Naive thymus-derived CD8-positive, alpha-beta T cell (primary cell): ENCODE measurements at regions not wholly inside any gene's neighbourhood (a gene's known extent, or its start where the extent isn't known, plus 50 kb on each side); places are given as distances from the start of the nearest gene placed in this dataset.

Experiments
- ATAC-seq, 2 donors: fragments of 150-1000 bp; cut with Tn5 transposase in 1 of 2; sonication (Bioruptor Pico), chemical (Tn5 transposase) in 1 of 2; 1 replicate in 1 of 2; 2 replicates in 1 of 2; pipeline ENCODE4 v1.10.0; 2021; ENCODE audit warnings: mild to moderate bottlenecking in 2 of 2, moderate library complexity in 2 of 2
- POLR2A ChIA-PET: fragments of 350-600 bp; sonication (Branson Sonifier 250); formaldehyde crosslinking; loops from one replicate; lab custom pipeline; 2021; ENCODE audit warnings: antibody characterized with exemption; lab: Charles Lee
- DNase-seq, 10 donors: peaks; one replicate each; pipeline versions ENCODE4 v3.0.0 to v3.0.0-alpha.2; 2020 to 2022
- H3K27ac Mint-ChIP-seq, 10 donors: one replicate each; pipeline ENCODE4 v1.8.0; 2020 to 2022; ENCODE audit warnings: mild to moderate bottlenecking in 10 of 10, mixed read lengths in 10 of 10, moderate library complexity in 4 of 10, inconsistent platforms in 1 of 10
- H3K27me3 Mint-ChIP-seq, 5 donors: one replicate each; pipeline ENCODE4 v1.8.0; 2021 to 2022; ENCODE audit warnings: mixed read lengths in 5 of 5
- H3K36me3 Mint-ChIP-seq, 3 donors: one replicate each; pipeline ENCODE4 v1.8.0; 2020 to 2022; ENCODE audit warnings: mixed read lengths in 3 of 3, mild to moderate bottlenecking in 2 of 3, inconsistent platforms in 1 of 3
- H3K4me1 Mint-ChIP-seq, 4 donors: one replicate each; pipeline ENCODE4 v1.8.0; 2021 to 2022; ENCODE audit warnings: mixed read lengths in 4 of 4
- H3K4me3 Mint-ChIP-seq, 10 donors: one replicate each; pipeline ENCODE4 v1.8.0; 2020 to 2022; ENCODE audit warnings: mild to moderate bottlenecking in 10 of 10, mixed read lengths in 10 of 10, moderate library complexity in 6 of 10, inconsistent platforms in 1 of 10
- H3K9me3 Mint-ChIP-seq, 9 donors: one replicate each; pipeline ENCODE4 v1.8.0; 2020 to 2022; ENCODE audit warnings: mixed read lengths in 9 of 9, mild to moderate bottlenecking in 3 of 9, inconsistent platforms in 1 of 9, moderate library complexity in 1 of 9

DNA sequence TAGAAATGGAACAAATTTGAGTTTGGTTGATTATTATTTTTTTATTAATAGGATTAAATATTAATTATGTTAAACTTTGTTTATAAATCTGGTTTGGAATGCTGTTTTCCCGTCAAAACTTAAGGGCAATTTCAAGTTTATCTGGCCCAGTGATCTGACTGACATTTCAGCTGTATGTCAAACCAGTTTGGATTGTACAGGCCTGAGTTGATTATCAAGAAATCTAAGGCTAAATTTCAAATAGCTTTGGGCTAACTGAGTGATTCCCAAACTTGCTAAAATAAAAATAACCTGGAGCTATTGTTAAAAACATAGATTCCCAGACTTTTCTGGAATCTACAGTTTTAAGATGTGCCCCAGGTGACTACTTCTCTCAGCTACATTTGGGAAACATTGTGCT is 65.9 kb upstream of the SPOPL start:
- ATAC-seq: no peak
- H3K9me3 Mint-ChIP-seq: no peaks in the 10 kb centered on the region
- H3K27me3 Mint-ChIP-seq: peaks cover 0 to 6% (median under 1%) of the 10 kb centered on the region in 5 donors
- no peak overlapping the region for H3K4me3 Mint-ChIP-seq
- no peaks in the 10 kb centered on the region for H3K4me1 Mint-ChIP-seq
- no peak overlapping the region for H3K27ac Mint-ChIP-seq
- no peaks in the 10 kb centered on the region for H3K36me3 Mint-ChIP-seq
- POLR2A ChIA-PET: no interaction called here
- no peak for DNase-seq

DNA sequence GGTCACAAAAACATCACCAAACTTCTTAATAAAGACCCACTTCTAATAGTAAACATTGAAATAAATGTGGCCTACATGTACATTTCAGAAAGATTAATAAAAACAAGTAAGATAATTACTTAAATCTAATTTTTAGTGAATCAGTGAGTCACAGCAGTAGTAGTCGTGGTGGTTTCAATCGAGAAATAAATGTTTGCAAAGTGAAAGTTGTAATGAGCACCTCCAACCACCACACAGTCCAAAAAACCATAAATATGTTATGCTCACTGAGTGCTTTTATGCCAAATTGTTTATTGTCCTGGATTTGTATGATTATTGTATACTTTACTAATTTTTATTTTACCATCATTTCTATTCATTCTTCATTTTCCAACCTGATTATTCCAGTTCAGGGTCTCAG is 61.8 kb upstream of the SPOPL start:
- H3K36me3 Mint-ChIP-seq: peaks cover 0 to 1% (median 0%) of the 10 kb centered on the region in 3 donors
- no peak overlapping the region for H3K27ac Mint-ChIP-seq
- H3K27me3 Mint-ChIP-seq: peaks cover 0 to 9% (median 5%) of the 10 kb centered on the region in 5 donors
- DNase-seq: no peak
- ATAC-seq: no peak
- no peak overlapping the region for H3K4me3 Mint-ChIP-seq
- POLR2A ChIA-PET: no interaction called here
- no peaks in the 10 kb centered on the region for H3K9me3 Mint-ChIP-seq
- H3K4me1 Mint-ChIP-seq: no peaks in the 10 kb centered on the region

DNA sequence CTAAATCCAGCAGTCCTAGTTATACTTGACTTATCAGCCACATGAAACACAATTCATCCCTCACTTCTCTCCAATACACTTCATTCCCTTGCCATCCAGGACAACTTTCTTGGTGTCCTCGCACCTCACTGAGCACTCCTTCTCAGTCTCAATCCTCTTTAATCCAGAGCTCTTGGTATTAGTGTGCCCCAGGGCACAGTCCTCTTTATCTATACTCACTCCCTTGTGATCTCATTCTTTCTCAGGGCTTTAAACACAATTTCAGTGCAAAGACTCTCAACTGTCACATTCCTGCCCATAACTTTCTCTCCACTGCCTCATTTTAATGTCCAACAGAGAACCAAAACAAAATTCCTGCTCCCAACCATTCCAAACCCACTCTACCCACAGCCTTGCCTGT is 60.8 kb upstream of the SPOPL start:
- H3K36me3 Mint-ChIP-seq: peaks cover 0 to 1% (median 0%) of the 10 kb centered on the region in 3 donors
- POLR2A ChIA-PET: no interaction called here
- no peak overlapping the region for H3K27ac Mint-ChIP-seq
- DNase-seq: no peak
- no peaks in the 10 kb centered on the region for H3K4me1 Mint-ChIP-seq
- H3K9me3 Mint-ChIP-seq: no peaks in the 10 kb centered on the region
- no peak overlapping the region for H3K4me3 Mint-ChIP-seq
- peaks cover 0 to 9% (median 5%) of the 10 kb centered on the region in 5 donors for H3K27me3 Mint-ChIP-seq
- no peak for ATAC-seq

DNA sequence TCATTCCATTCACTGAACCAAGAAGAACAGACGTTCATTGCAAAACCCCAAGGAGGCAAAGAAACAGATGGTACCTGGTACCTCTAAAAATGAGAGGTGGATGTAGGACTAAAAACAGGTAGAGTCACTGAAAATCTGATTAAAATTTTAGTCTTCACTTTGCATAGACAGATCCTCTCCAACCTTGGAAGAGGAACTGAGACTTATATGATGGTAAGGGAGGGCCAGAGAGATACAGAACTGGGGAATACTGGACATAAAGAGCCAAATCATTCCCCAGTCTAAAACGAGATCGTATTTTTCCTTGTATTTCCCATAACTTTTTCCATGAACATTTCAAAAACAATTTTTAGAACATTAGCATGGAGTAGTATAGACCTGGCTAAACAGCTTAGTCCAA is 59.7 kb upstream of the SPOPL start:
- Mint-ChIP-seq H3K36me3 (peaks cover 0 to 1% (median 0%) of the 10 kb centered on the region in 3 donors), H3K27ac (no peak overlapping the region), H3K4me1 (no peaks in the 10 kb centered on the region), H3K27me3 (peaks cover 0 to 8% (median 5%) of the 10 kb centered on the region in 5 donors), H3K9me3 (no peaks in the 10 kb centered on the region), H3K4me3 (no peak overlapping the region)
- ATAC-seq (no peak), DNase-seq (no peak)
- POLR2A ChIA-PET: no interaction called here

DNA sequence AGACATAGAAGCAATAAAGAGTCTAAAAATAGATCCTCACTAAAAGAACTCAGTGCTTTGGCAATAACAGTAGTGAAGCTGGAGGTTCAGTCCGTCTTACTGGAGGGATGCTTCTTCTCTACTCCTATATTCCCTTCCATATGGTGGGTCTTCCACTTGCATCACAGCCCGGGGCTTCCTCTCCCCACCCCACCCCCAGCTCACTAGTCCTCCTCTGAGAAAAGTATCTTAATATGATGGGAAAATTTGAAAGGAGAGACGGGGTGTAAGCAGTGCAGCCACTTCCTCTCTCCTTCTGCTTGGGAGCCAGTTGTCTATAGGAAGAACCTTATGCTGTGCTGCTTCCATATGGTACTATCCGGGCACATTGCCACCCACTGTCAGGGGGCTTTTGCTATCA is 57.2 kb upstream of the SPOPL start:
- POLR2A ChIA-PET: no interaction called here
- DNase-seq: no peak
- Mint-ChIP-seq H3K36me3 (peaks cover 0 to 1% (median 0%) of the 10 kb centered on the region in 3 donors), H3K9me3 (no peaks in the 10 kb centered on the region), H3K4me3 (no peak overlapping the region), H3K27ac (no peak overlapping the region), H3K4me1 (no peaks in the 10 kb centered on the region), H3K27me3 (peaks cover 0 to 6% (median 5%) of the 10 kb centered on the region in 5 donors)
- no peak for ATAC-seq

DNA sequence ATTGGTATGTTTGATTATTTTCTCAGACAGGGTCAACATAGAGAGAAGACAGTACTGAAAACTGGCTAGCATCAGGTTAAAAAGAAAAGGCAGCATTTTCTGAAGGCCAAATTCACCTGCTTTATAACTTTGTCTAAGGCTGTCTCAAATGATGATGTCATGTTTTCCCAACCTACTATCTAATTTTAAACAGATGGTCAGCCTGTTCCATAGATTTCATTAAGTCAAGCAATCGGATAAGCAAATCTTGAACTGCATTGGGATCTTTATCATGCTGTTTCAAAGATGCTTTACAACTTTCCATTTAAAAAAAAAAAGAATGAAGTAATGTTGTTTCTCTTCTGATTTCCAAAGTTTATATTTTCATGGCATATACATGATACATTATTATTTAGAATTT is 56.3 kb upstream of the SPOPL start:
- POLR2A ChIA-PET: interaction anchor here (0.6 kb wide), 1 partner anchor 69 kb away, joined by 3 read pairs; no protein-coding TSS in a partner anchor
- H3K9me3 Mint-ChIP-seq: no peaks in the 10 kb centered on the region
- no peak overlapping the region for H3K27ac Mint-ChIP-seq
- peaks cover 0 to 1% (median 0%) of the 10 kb centered on the region in 3 donors for H3K36me3 Mint-ChIP-seq
- no peak overlapping the region for H3K4me3 Mint-ChIP-seq
- ATAC-seq (no peak), DNase-seq (no peak)
- no peaks in the 10 kb centered on the region for H3K4me1 Mint-ChIP-seq
- peaks cover 0 to 6% (median 5%) of the 10 kb centered on the region in 5 donors for H3K27me3 Mint-ChIP-seq

DNA sequence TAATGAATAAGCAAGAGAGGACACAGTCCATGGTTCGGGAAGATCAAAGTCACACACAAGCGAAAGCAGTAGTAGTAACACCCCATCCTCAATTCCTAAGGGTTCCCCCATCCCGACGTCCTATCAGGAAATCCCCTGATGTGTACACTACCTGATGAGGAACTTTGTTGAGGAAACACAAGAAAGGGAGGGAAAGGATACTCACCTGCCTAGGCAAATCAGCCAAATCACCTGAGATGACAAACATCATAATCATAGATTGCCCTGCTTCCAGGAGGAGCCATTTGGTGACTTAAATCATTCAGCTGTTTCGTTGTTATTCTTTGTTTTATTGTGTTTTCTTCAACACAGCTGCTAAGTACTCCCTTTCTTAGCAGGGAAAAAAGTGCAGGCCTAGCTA is 55.5 kb upstream of the SPOPL start:
- POLR2A ChIA-PET: interaction anchor here (0.6 kb wide), 1 partner anchor 70 kb away, joined by 3 read pairs; no protein-coding TSS in a partner anchor
- peaks cover 0 to 1% (median 0%) of the 10 kb centered on the region in 3 donors for H3K36me3 Mint-ChIP-seq
- H3K4me1 Mint-ChIP-seq: no peaks in the 10 kb centered on the region
- no peak overlapping the region for H3K4me3 Mint-ChIP-seq
- no peak for ATAC-seq
- no peaks in the 10 kb centered on the region for H3K9me3 Mint-ChIP-seq
- H3K27me3 Mint-ChIP-seq: peaks cover 0 to 2% (median under 1%) of the 10 kb centered on the region in 5 donors
- no peak overlapping the region for H3K27ac Mint-ChIP-seq
- no peak for DNase-seq

DNA sequence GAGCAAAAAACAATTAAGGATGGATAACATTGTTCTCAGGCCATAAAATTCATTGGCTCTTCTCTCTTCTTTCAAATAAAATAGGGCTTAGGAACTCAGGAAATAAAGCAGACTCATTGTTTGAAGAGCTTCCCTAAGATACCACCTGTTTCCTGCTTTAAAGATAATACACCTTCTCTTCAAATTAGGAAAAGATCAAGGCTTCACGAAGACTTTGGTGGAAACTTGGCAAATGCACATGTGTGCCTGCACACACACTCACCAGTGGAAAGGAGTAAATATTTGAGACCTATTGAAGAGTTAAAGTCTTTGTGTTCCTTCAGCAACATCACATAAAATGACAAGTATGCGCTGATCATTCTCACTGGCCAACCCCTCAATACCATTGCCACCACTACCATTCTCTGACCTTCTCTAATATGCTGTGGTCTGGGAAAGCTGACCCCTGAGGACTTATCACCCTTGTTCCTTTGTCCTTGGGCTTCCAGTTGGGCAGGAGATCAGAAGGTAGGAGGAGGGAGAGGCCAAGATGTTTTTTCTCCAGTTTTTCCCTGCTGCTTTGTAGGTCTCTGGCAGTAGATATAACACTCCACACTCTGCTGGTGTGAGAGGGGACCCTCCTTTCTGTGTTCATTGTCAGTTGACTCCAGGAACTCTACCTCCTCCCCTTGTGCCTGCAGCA is 53.5 kb upstream of the SPOPL start:
- Mint-ChIP-seq H3K4me3 (no peak overlapping the region), H3K9me3 (no peaks in the 10 kb centered on the region), H3K27ac (peak overlapping the region in 1 of 10 donors; percentile 24), H3K36me3 (peaks cover 0 to 1% (median 0%) of the 10 kb centered on the region in 3 donors), H3K4me1 (no peaks in the 10 kb centered on the region), H3K27me3 (peaks cover 0 to 2% (median 0%) of the 10 kb centered on the region in 5 donors)
- DNase-seq: no peak
- ATAC-seq: no peak
- POLR2A ChIA-PET: no interaction called here
